Mucosa of stomach (tissue), 1 donor: ENCODE measurements at regions not wholly inside any gene's neighbourhood (a gene's known extent, or its start where the extent isn't known, plus 50 kb on each side); places are given as distances from the start of the nearest gene placed in this dataset.
"Not testable (repeated sequence)": the region's sequence is repeated elsewhere in the genome, so short reads cannot be mapped to it uniquely, and the experiment has no call there.

ENCODE experiments used
- H3K27me3 ChIP-seq: one replicate; pipeline ENCODE4 v1.7.0; 2013; ENCODE audit warnings: mild to moderate bottlenecking, low read length; ENCODE audit not compliant: control insufficient read depth, insufficient read depth
- H3K36me3 ChIP-seq: one replicate; pipeline ENCODE4 v1.7.0; 2013; ENCODE audit warnings: low read length; ENCODE audit not compliant: control insufficient read depth, insufficient read depth
- H3K4me1 ChIP-seq: one replicate; pipeline ENCODE4 v1.7.0; 2013; ENCODE audit warnings: mild to moderate bottlenecking, low read length; ENCODE audit not compliant: control insufficient read depth, insufficient read depth
- H3K4me3 ChIP-seq: one replicate; pipeline ENCODE4 v1.7.0; 2013; ENCODE audit warnings: low read length
- H3K9ac ChIP-seq: one replicate; pipeline ENCODE4 v1.7.0; 2013; ENCODE audit warnings: mild to moderate bottlenecking, low read length, moderate library complexity
- H3K9me3 ChIP-seq: one replicate; pipeline ENCODE4 v1.7.0; 2013; ENCODE audit warnings: mild to moderate bottlenecking, low read length, moderate library complexity; ENCODE audit not compliant: control insufficient read depth
- donor health status: Pancreatic carcinoma.

DNA sequence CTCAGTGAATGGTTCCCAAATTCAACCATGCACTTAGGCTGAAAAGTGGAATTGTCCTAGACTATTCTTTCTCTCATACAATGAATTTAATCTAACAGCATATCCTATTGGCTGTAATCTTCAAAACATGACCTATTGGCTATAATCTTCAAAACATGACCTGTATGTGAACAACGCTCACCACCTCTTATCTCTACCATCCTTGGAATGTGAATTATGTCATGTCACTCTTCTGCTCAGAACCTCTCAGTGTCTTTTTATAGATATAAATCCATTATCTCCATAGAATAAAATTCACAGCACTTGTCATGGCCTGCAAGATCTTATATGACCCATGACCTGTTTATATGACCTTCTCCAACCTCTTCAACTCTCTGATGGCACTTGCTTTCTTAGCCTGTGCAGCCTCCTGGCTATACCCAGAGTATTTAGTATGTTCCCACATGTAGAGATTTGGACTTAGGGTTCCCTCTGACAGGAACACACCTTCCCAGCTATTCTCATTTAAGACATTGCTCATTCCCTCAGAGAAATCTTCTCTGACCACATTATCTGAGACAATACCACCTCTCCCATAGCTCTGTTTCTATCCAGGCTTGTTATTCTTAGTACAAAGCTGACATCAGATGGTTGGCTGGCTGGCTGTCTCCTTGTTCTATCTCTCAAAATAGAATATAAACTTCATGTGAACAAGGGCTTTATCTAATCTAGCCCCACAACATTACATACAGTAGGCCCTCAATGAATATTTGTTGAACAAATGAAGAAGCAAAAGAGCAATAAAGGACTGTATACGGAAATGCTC, 275.0 kb upstream of the PREP start:
- H3K36me3 ChIP-seq, result no peaks in the 10 kb centered on the region
- H3K9me3 ChIP-seq, result no peaks in the 10 kb centered on the region
- H3K4me1 ChIP-seq, result no peaks in the 10 kb centered on the region
- no peaks in the 10 kb centered on the region for H3K27me3 ChIP-seq
- no peak overlapping the region for H3K9ac ChIP-seq
- H3K4me3 ChIP-seq, result no peak overlapping the region

DNA sequence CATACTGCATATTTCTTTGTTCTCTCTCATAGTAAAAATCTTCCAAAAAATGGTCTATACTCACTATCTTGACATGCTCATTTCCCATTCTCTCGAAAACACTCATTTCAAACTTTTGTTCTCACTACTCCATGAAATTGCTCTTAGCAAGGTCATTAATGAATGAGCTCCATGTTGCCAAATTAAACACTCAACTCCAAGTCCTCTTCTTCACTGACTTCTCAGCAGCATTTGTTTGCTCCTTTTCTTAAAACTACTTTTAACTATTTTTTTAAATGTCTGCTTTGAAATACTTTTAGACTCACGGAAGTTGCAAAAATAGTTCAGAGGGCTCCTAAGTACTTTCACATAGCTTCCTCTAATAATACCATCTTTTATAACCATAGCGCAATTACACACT, 274.0 kb upstream of the PREP start:
- H3K36me3 ChIP-seq, result no peaks in the 10 kb centered on the region
- no peak overlapping the region for H3K4me3 ChIP-seq

DNA sequence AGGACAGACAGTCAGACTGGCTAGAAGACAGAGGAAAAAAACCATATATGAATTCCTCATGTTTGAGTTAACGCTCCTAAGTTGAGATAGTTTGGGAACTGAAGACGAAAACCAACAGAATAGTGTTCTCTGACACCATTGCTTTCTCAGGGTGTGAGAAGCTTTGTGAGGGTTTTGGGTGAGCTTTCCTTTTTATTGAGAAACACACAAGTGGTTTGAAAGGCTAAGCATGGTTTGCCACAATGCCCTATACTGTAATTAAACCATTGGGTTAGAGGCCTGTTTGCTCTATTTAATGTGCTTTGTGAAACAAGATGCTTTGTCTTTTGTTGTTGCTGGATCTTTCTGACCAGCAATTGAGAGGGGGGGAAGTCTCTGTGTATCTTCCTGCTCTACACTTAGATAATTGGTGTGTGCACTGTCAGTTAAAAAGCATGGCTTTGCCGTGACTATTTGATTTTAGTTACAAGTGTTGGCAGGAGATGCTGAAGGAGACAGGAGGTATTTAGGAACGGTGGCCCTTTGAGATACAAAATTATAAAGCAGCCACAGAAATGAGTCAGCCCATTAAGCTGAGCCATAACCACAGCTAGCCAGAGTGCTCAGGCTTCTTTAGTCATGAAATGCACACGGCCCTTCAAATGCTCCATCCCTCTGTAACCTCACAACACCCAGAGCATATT, 273.0 kb upstream of the PREP start:
- H3K36me3 ChIP-seq, result no peaks in the 10 kb centered on the region

More for the DNA sequence above, 274.0 kb upstream of the PREP start:
- Histone ChIP-seq H3K9ac (no peak overlapping the region), H3K27me3 (no peaks in the 10 kb centered on the region), H3K9me3 (no peaks in the 10 kb centered on the region), H3K4me1 (no peaks in the 10 kb centered on the region)

DNA sequence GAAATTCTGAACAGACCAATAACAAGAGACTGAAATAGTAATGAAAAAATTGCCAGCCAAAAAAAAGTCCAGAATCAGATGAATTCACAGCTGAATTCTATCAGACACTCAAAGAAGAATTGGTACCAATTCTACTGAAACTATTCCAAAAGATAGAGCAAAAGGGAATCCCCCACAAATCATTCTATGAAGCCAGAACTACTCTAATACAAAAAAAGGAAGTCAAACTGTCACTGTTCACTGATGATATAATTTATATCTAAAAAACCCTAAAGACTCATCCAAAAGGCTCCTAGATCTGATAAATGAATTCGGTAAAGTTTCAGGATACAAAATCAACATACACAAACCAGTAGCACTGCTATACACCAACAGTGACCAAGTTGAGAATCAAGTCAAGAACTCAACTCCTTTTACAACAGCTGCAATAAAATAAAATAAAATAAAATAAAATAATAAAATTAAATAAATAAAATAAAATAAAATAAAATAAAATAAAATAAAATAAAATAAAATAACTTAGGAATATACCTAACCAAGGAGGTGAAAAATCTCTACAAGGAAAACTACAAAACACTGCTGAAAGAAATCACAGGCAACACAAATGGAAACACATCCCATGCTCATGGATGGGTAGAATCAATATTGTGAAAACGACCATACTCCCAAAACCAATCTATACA, 270.1 kb upstream of the PREP start:
- not testable (repeated sequence) for H3K4me1 ChIP-seq, H3K9ac ChIP-seq, H3K4me3 ChIP-seq, H3K9me3 ChIP-seq, H3K36me3 ChIP-seq, H3K27me3 ChIP-seq

More for the DNA sequence above, 273.0 kb upstream of the PREP start:
- Histone ChIP-seq H3K9me3 (no peaks in the 10 kb centered on the region), H3K4me1 (no peaks in the 10 kb centered on the region), H3K4me3 (no peak overlapping the region), H3K9ac (no peak overlapping the region), H3K27me3 (no peaks in the 10 kb centered on the region)

DNA sequence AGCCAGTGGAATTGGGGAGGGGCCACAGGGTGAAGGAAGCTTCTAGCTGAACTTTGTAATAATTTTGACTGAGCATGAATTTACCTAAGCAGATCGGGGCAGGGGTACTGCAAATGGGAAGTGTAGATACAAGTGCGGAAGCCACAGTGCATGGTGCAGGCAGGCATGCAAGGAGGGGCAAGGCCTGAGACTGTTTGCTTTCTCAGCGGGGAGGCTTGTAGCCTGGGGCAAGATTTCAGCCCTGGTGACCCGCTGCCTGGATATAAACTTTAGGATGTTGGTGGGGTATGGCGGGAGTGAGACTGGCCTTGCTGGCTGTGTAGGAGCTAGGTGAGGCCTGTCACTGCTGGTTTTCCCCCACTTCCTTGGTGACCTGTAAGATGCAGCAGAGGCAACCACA, 266.4 kb upstream of the PREP start:
- Histone ChIP-seq H3K36me3 (no peaks in the 10 kb centered on the region), H3K4me3 (no peak overlapping the region), H3K4me1 (no peaks in the 10 kb centered on the region)

GRCh38 chr6:105667056-105667455, 264.2 kb upstream of the PREP start:
- Histone ChIP-seq H3K9me3 (no peaks in the 10 kb centered on the region), H3K4me3 (no peak overlapping the region), H3K9ac (no peak overlapping the region), H3K4me1 (no peaks in the 10 kb centered on the region), H3K27me3 (no peaks in the 10 kb centered on the region), H3K36me3 (no peaks in the 10 kb centered on the region)

More for the DNA sequence above, 266.4 kb upstream of the PREP start:
- Histone ChIP-seq H3K27me3 (no peaks in the 10 kb centered on the region), H3K9me3 (no peaks in the 10 kb centered on the region), H3K9ac (no peak overlapping the region)

GRCh38 chr6:105664931-105665330, 262.0 kb upstream of the PREP start:
- no peaks in the 10 kb centered on the region for H3K4me1 ChIP-seq
- H3K36me3 ChIP-seq, result no peaks in the 10 kb centered on the region
- no peak overlapping the region for H3K4me3 ChIP-seq

GRCh38 chr6:105651969-105652368, 249.1 kb upstream of the PREP start:
- Histone ChIP-seq H3K9me3 (no peaks in the 10 kb centered on the region), H3K4me3 (no peak overlapping the region), H3K4me1 (no peaks in the 10 kb centered on the region), H3K36me3 (no peaks in the 10 kb centered on the region), H3K9ac (no peak overlapping the region), H3K27me3 (no peaks in the 10 kb centered on the region)

More at GRCh38 chr6:105664931-105665330, 262.0 kb upstream of the PREP start:
- no peak overlapping the region for H3K9ac ChIP-seq
- H3K27me3 ChIP-seq, result no peaks in the 10 kb centered on the region
- no peaks in the 10 kb centered on the region for H3K9me3 ChIP-seq

GRCh38 chr6:105650347-105650746, 247.5 kb upstream of the PREP start:
- Histone ChIP-seq H3K4me3 (no peak overlapping the region), H3K27me3 (no peaks in the 10 kb centered on the region), H3K36me3 (no peaks in the 10 kb centered on the region), H3K4me1 (no peaks in the 10 kb centered on the region), H3K9me3 (no peaks in the 10 kb centered on the region), H3K9ac (no peak overlapping the region)

- H3K9ac ChIP-seq, result no peak overlapping the region
- H3K27me3 ChIP-seq, result no peaks in the 10 kb centered on the region
- no peaks in the 10 kb centered on the region for H3K36me3 ChIP-seq
- H3K9me3 ChIP-seq, result no peaks in the 10 kb centered on the region
- H3K4me3 ChIP-seq, result no peak overlapping the region
- H3K4me1 ChIP-seq, result no peaks in the 10 kb centered on the region
These were observed 246.3 kb upstream of the PREP start for GRCh38 chr6:105649192-105649591.

GRCh38 chr6:105648276-105648675, 245.4 kb upstream of the PREP start:
- H3K9ac ChIP-seq, result no peak overlapping the region
- H3K4me1 ChIP-seq, result no peaks in the 10 kb centered on the region
- H3K36me3 ChIP-seq, result no peaks in the 10 kb centered on the region
- H3K27me3 ChIP-seq, result no peaks in the 10 kb centered on the region
- no peaks in the 10 kb centered on the region for H3K9me3 ChIP-seq
- H3K4me3 ChIP-seq, result no peak overlapping the region

GRCh38 chr6:105646391-105646867, 243.5 kb upstream of the PREP start:
- no peaks in the 10 kb centered on the region for H3K9me3 ChIP-seq
- no peaks in the 10 kb centered on the region for H3K4me1 ChIP-seq

More at GRCh38 chr6:105646391-105646867, 243.5 kb upstream of the PREP start:
- Histone ChIP-seq H3K36me3 (no peaks in the 10 kb centered on the region), H3K4me3 (no peak overlapping the region), H3K9ac (no peak overlapping the region), H3K27me3 (no peaks in the 10 kb centered on the region)
